Duodenal mucosa (tissue), 2 donors: ENCODE measurements at regions not wholly inside any gene's neighbourhood (a gene's known extent, or its start where the extent isn't known, plus 50 kb on each side); places are given as distances from the start of the nearest gene placed in this dataset.

Experiments used
- H3K27ac ChIP-seq: one replicate; pipeline ENCODE4 v1.7.0; 2013; ENCODE audit warnings: low read depth, low read length
- H3K27me3 ChIP-seq, 2 donors: one replicate each; pipeline ENCODE4 v1.7.0; 2013; ENCODE audit warnings: low read length in 2 of 2, control low read depth in 1 of 2; ENCODE audit not compliant: insufficient read depth in 2 of 2, control insufficient read depth in 1 of 2
- H3K36me3 ChIP-seq, 2 donors: one replicate each; pipeline ENCODE4 v1.7.0; 2013; ENCODE audit warnings: low read length in 2 of 2, control low read depth in 1 of 2; ENCODE audit not compliant: insufficient read depth in 2 of 2, control insufficient read depth in 1 of 2
- H3K4me1 ChIP-seq, 2 donors: one replicate each; pipeline ENCODE4 v1.7.0; 2013; ENCODE audit warnings: low read length in 2 of 2, control low read depth in 1 of 2; ENCODE audit not compliant: insufficient read depth in 2 of 2, control insufficient read depth in 1 of 2
- H3K4me3 ChIP-seq, 2 donors: one replicate each; pipeline ENCODE4 v1.7.0; 2013; ENCODE audit warnings: low read length in 2 of 2, low read depth in 1 of 2
- H3K9ac ChIP-seq, 2 donors: one replicate each; pipeline ENCODE4 v1.7.0; 2013; ENCODE audit warnings: low read length in 2 of 2, low read depth in 1 of 2
- H3K9me3 ChIP-seq, 2 donors: one replicate each; pipeline ENCODE4 v1.7.0; 2013; ENCODE audit warnings: low read length in 2 of 2, control low read depth in 1 of 2; ENCODE audit not compliant: control insufficient read depth in 1 of 2

GRCh38 chr1:164233149-164233548 is 325.8 kb upstream of the PBX1 start:
- Histone ChIP-seq H3K9ac (no peak overlapping the region), H3K4me1 (no peaks in the 10 kb centered on the region), H3K36me3 (no peaks in the 10 kb centered on the region), H3K27me3 (no peaks in the 10 kb centered on the region), H3K9me3 (no peaks in the 10 kb centered on the region), H3K4me3 (no peak overlapping the region), H3K27ac (no peak overlapping the region)

GRCh38 chr1:164240081-164240480 is 318.9 kb upstream of the PBX1 start:
- no peaks in the 10 kb centered on the region for H3K36me3 ChIP-seq
- H3K27me3 ChIP-seq = no peaks in the 10 kb centered on the region
- H3K9ac ChIP-seq = no peak overlapping the region
- H3K27ac ChIP-seq = no peak overlapping the region
- no peaks in the 10 kb centered on the region for H3K9me3 ChIP-seq
- H3K4me1 ChIP-seq = no peaks in the 10 kb centered on the region
- H3K4me3 ChIP-seq = no peak overlapping the region

- Histone ChIP-seq H3K36me3 (no peaks in the 10 kb centered on the region), H3K9me3 (peaks cover 5 to 9% of the 10 kb centered on the region in 2 donors), H3K27me3 (no peaks in the 10 kb centered on the region), H3K27ac (no peak overlapping the region), H3K4me3 (no peak overlapping the region), H3K4me1 (no peaks in the 10 kb centered on the region), H3K9ac (no peak overlapping the region)
These were observed 308.6 kb upstream of the PBX1 start for GRCh38 chr1:164250365-164250764.

- H3K4me1 ChIP-seq = peaks cover 7 to 11% of the 10 kb centered on the region in 2 donors
- no peak overlapping the region for H3K9ac ChIP-seq
- no peaks in the 10 kb centered on the region for H3K27me3 ChIP-seq
- H3K27ac ChIP-seq = no peak overlapping the region
- no peaks in the 10 kb centered on the region for H3K36me3 ChIP-seq
- no peak overlapping the region for H3K4me3 ChIP-seq
- peaks cover 2 to 9% of the 10 kb centered on the region in 2 donors for H3K9me3 ChIP-seq
These were observed 302.5 kb upstream of the PBX1 start for GRCh38 chr1:164256456-164256855.

- Histone ChIP-seq H3K27ac (no peak overlapping the region), H3K9ac (no peak overlapping the region), H3K4me3 (no peak overlapping the region), H3K27me3 (no peaks in the 10 kb centered on the region), H3K9me3 (no peaks in the 10 kb centered on the region), H3K4me1 (peaks cover 5 to 11% of the 10 kb centered on the region in 2 donors), H3K36me3 (no peaks in the 10 kb centered on the region)
These were observed 297.2 kb upstream of the PBX1 start for GRCh38 chr1:164261691-164262240.

- Histone ChIP-seq H3K27ac (no peak overlapping the region), H3K9me3 (no peaks in the 10 kb centered on the region), H3K36me3 (no peaks in the 10 kb centered on the region), H3K27me3 (no peaks in the 10 kb centered on the region), H3K4me3 (no peak overlapping the region), H3K9ac (no peak overlapping the region), H3K4me1 (peaks cover 4 to 8% of the 10 kb centered on the region in 2 donors)
These were observed 295.4 kb upstream of the PBX1 start for GRCh38 chr1:164263540-164263939.

GRCh38 chr1:164265232-164265631 is 293.8 kb upstream of the PBX1 start:
- Histone ChIP-seq H3K9ac (no peak overlapping the region), H3K4me3 (no peak overlapping the region), H3K27ac (no peak overlapping the region), H3K27me3 (no peaks in the 10 kb centered on the region), H3K4me1 (peaks cover 4 to 7% of the 10 kb centered on the region in 2 donors), H3K9me3 (no peaks in the 10 kb centered on the region), H3K36me3 (no peaks in the 10 kb centered on the region)

GRCh38 chr1:164272156-164272555 is 286.8 kb upstream of the PBX1 start:
- no peaks in the 10 kb centered on the region for H3K27me3 ChIP-seq
- no peak overlapping the region for H3K27ac ChIP-seq
- no peaks in the 10 kb centered on the region for H3K36me3 ChIP-seq
- no peaks in the 10 kb centered on the region for H3K4me1 ChIP-seq
- no peak overlapping the region for H3K4me3 ChIP-seq
- H3K9ac ChIP-seq = no peak overlapping the region
- H3K9me3 ChIP-seq = no peaks in the 10 kb centered on the region

GRCh38 chr1:164296172-164296571 is 262.8 kb upstream of the PBX1 start:
- H3K9ac ChIP-seq = no peak overlapping the region
- H3K36me3 ChIP-seq = no peaks in the 10 kb centered on the region
- no peak overlapping the region for H3K4me3 ChIP-seq
- no peak overlapping the region for H3K27ac ChIP-seq
- no peaks in the 10 kb centered on the region for H3K27me3 ChIP-seq
- no peaks in the 10 kb centered on the region for H3K9me3 ChIP-seq
- H3K4me1 ChIP-seq = no peaks in the 10 kb centered on the region

- no peak overlapping the region for H3K27ac ChIP-seq
These were observed 250.9 kb upstream of the PBX1 start for GRCh38 chr1:164308101-164308500.

GRCh38 chr1:164310166-164310565 is 248.8 kb upstream of the PBX1 start:
- H3K9ac ChIP-seq = no peak overlapping the region
- H3K36me3 ChIP-seq = no peaks in the 10 kb centered on the region
- no peak overlapping the region for H3K27ac ChIP-seq
- H3K27me3 ChIP-seq = no peaks in the 10 kb centered on the region
- no peaks in the 10 kb centered on the region for H3K9me3 ChIP-seq
- no peak overlapping the region for H3K4me3 ChIP-seq
- H3K4me1 ChIP-seq = no peaks in the 10 kb centered on the region

More at GRCh38 chr1:164308101-164308500, 250.9 kb upstream of the PBX1 start:
- no peak overlapping the region for H3K9ac ChIP-seq
- H3K4me3 ChIP-seq = no peak overlapping the region
- no peaks in the 10 kb centered on the region for H3K4me1 ChIP-seq
- H3K9me3 ChIP-seq = no peaks in the 10 kb centered on the region
- H3K36me3 ChIP-seq = no peaks in the 10 kb centered on the region
- no peaks in the 10 kb centered on the region for H3K27me3 ChIP-seq
